GM12878 (cell line): ENCODE measurements at regions not wholly inside any gene's neighbourhood (a gene's known extent, or its start where the extent isn't known, plus 50 kb on each side); places are given as distances from the start of the nearest gene placed in this dataset.

Experiments
- GATAD2B ChIP-seq: fragments of 450-650 bp; conservative IDR thresholded peaks from 2 replicates; pipeline ENCODE4 v1.6.1; 2017; ENCODE audit warnings: low read depth, mild to moderate bottlenecking, moderate library complexity
- NBN ChIP-seq: fragments of 450-650 bp; IDR thresholded peaks from 2 replicates; pipeline ENCODE4 v1.6.1; 2016
- NR2C1 ChIP-seq: fragments of 450-650 bp; IDR thresholded peaks from 2 replicates; pipeline ENCODE4 v1.6.1; 2017; ENCODE audit warnings: antibody characterized with exemption, mild to moderate bottlenecking, moderate library complexity
- POLR2A ChIP-seq: IDR thresholded peaks from 2 replicates; pipeline ENCODE4 v1.6.1; 2011; ENCODE audit warnings: low read depth, mild to moderate bottlenecking, low read length
- RAD51 ChIP-seq: fragments of 450-650 bp; IDR thresholded peaks from 2 replicates; pipeline ENCODE4 v1.6.1; 2016; ENCODE audit warnings: moderate library complexity, mild to moderate bottlenecking, inconsistent platforms
- REST ChIP-seq: IDR thresholded peaks from 2 replicates; pipeline ENCODE4 v1.6.1; 2012; ENCODE audit warnings: mild to moderate bottlenecking, low read depth, low read length
- SMAD5 ChIP-seq: IDR thresholded peaks from 2 replicates; pipeline ENCODE4 v1.6.1; 2016; ENCODE audit warnings: antibody characterized with exemption, low read depth
- SUPT20H ChIP-seq: IDR thresholded peaks from 2 replicates; pipeline ENCODE4 v1.6.1; 2011; ENCODE audit warnings: low read depth, mild to moderate bottlenecking, low read length, moderate library complexity, borderline replicate concordance; ENCODE audit not compliant: control insufficient read depth
- ZNF384 ChIP-seq: IDR thresholded peaks from 2 replicates; pipeline ENCODE4 v1.6.1; 2012; ENCODE audit warnings: low read depth, mild to moderate bottlenecking, low read length, improper control_type of control experiment, borderline replicate concordance
- ZNF592 ChIP-seq: fragments of 450-650 bp; IDR thresholded peaks from 2 replicates; pipeline ENCODE4 v1.6.1; 2017; ENCODE audit warnings: mild to moderate bottlenecking, moderate library complexity
- ZSCAN29 ChIP-seq: fragments of 450-650 bp; IDR thresholded peaks from 2 replicates; pipeline ENCODE4 v1.6.1; 2017; ENCODE audit warnings: mild to moderate bottlenecking, moderate library complexity
- TF ChIP-seq, protein P1 (sequence below): IDR thresholded peaks from 2 replicates; pipeline ENCODE4 v1.6.1; 2011; ENCODE audit warnings: borderline replicate concordance, low read depth, mild to moderate bottlenecking, moderate library complexity, low read length; ENCODE audit not compliant: insufficient read depth, poor library complexity, severe bottlenecking

DNA sequence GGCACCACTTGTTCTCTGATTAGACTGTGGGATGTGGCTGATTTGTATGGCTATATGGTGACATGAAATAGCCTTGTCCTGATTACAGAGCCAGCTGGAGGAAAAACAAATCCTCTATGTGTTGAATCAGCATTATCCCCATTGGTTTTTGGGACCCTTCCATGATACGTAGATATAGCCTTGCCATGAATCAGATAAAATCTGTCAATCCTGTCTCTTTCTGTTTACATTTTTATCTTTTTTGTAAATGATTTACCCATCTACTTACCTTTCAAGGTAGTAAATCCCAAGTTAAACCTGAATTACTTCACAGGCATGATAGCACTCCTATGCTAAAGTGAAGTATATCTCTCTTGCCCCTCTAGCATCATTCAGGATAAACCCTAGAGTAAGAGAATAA, 789.3 kb downstream of the TMTC2 start (continued):
- TF ChIP-seq REST (no peak), NBN (no peak), ZSCAN29 (no peak), RAD51 (no peak), NR2C1 (no peak), ZNF384 (no peak), SUPT20H (no peak), SMAD5 (no peak), POLR2A (no peak), GATAD2B (no peak), ZNF592 (no peak)
- TF ChIP-seq, protein P1, sequence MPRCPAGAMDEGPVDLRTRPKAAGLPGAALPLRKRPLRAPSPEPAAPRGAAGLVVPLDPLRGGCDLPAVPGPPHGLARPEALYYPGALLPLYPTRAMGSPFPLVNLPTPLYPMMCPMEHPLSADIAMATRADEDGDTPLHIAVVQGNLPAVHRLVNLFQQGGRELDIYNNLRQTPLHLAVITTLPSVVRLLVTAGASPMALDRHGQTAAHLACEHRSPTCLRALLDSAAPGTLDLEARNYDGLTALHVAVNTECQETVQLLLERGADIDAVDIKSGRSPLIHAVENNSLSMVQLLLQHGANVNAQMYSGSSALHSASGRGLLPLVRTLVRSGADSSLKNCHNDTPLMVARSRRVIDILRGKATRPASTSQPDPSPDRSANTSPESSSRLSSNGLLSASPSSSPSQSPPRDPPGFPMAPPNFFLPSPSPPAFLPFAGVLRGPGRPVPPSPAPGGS: no peak
